ENCODE measurements at regions not wholly inside any gene's neighbourhood (a gene's known extent, or its start where the extent isn't known, plus 50 kb on each side); places are given as distances from the start of the nearest gene placed in this dataset.

GRCh38 chr16:35497399-35497798 is 2038.0 kb downstream of the TP53TG3F start:
- H3K4me1 ChIP-seq (ENCODE audit: insufficient read depth, low read length), result no peaks in the 10 kb centered on the region
- no peaks in the 10 kb centered on the region for H4K20me1 ChIP-seq (ENCODE audit: insufficient read depth, low read length)
- Mint-ChIP-seq H3K4me3 (ENCODE audit: unreplicated experiment) (no peak overlapping the region), H3K36me3 (ENCODE audit: low read depth, unreplicated experiment) (no peaks in the 10 kb centered on the region), H3K4me1 (ENCODE audit: low read depth, unreplicated experiment) (no peaks in the 10 kb centered on the region), H3K27ac (ENCODE audit: unreplicated experiment) (no peak overlapping the region), H3K27me3 (ENCODE audit: low read depth, unreplicated experiment) (no peaks in the 10 kb centered on the region), H3K9me3 (ENCODE audit: unreplicated experiment) (peaks cover 12% of the 10 kb centered on the region)
- FAIRE-seq (no peak), DNase-seq (ENCODE audit: low read depth) (no peak)
- no peaks in the 10 kb centered on the region for H3K27me3 ChIP-seq (ENCODE audit: insufficient read depth, low read length)
- H2AFZ ChIP-seq (ENCODE audit: low read depth, low read length), result no peak overlapping the region
- H3K9ac ChIP-seq (ENCODE audit: low read length), result no peak overlapping the region
- no peak overlapping the region for H3K4me3 ChIP-seq (ENCODE audit: insufficient read depth, low read depth, low read length)
- H3K4me2 ChIP-seq (ENCODE audit: low read length), result no peak overlapping the region
- H3K36me3 ChIP-seq (ENCODE audit: insufficient read depth, low read length), result no peaks in the 10 kb centered on the region
- H3K79me2 ChIP-seq (ENCODE audit: insufficient read depth, low read length), result no peaks in the 10 kb centered on the region
- TF ChIP-seq EZH2 (IDR thresholded peaks at IDR 0.05; ENCODE audit: insufficient read depth, low read length) (no peak), CTCF (IDR thresholded peaks at IDR 0.05; ENCODE audit: insufficient read depth, low read depth, low read length) (no peak)
- no peak overlapping the region for H3K27ac ChIP-seq (ENCODE audit: low read depth, low read length)
- peaks cover 36% of the 10 kb centered on the region for H3K9me3 ChIP-seq (ENCODE audit: insufficient read depth, low read depth, low read length)

GRCh38 chr16:35506018-35506897 is 2046.8 kb downstream of the TP53TG3F start:
- Histone ChIP-seq H3K4me2 (ENCODE audit: low read length) (no peak overlapping the region), H3K27me3 (ENCODE audit: insufficient read depth, low read length) (no peaks in the 10 kb centered on the region), H3K4me3 (ENCODE audit: insufficient read depth, low read depth, low read length) (no peak overlapping the region), H3K36me3 (ENCODE audit: insufficient read depth, low read length) (no peaks in the 10 kb centered on the region), H3K79me2 (ENCODE audit: insufficient read depth, low read length) (no peaks in the 10 kb centered on the region), H3K4me1 (ENCODE audit: insufficient read depth, low read length) (no peaks in the 10 kb centered on the region), H3K9me3 (ENCODE audit: insufficient read depth, low read depth, low read length) (peaks cover 28% of the 10 kb centered on the region), H3K9ac (ENCODE audit: low read length) (no peak overlapping the region), H3K27ac (ENCODE audit: low read depth, low read length) (no peak overlapping the region), H2AFZ (ENCODE audit: low read depth, low read length) (no peak overlapping the region), H4K20me1 (ENCODE audit: insufficient read depth, low read length) (no peaks in the 10 kb centered on the region)
- TF ChIP-seq CTCF (IDR thresholded peaks at IDR 0.05; ENCODE audit: insufficient read depth, low read depth, low read length) (no peak), EZH2 (IDR thresholded peaks at IDR 0.05; ENCODE audit: insufficient read depth, low read length) (no peak)
- Mint-ChIP-seq H3K27ac (ENCODE audit: unreplicated experiment) (no peak overlapping the region), H3K4me1 (ENCODE audit: low read depth, unreplicated experiment) (no peaks in the 10 kb centered on the region), H3K9me3 (ENCODE audit: unreplicated experiment) (peaks cover 17% of the 10 kb centered on the region), H3K36me3 (ENCODE audit: low read depth, unreplicated experiment) (no peaks in the 10 kb centered on the region), H3K27me3 (ENCODE audit: low read depth, unreplicated experiment) (no peaks in the 10 kb centered on the region), H3K4me3 (ENCODE audit: unreplicated experiment) (no peak overlapping the region)
- FAIRE-seq (no peak), DNase-seq (ENCODE audit: low read depth) (no peak)

- peaks cover 15% of the 10 kb centered on the region for H3K9me3 Mint-ChIP-seq (ENCODE audit: unreplicated experiment)
- peaks cover 23% of the 10 kb centered on the region for H3K9me3 ChIP-seq (ENCODE audit: insufficient read depth, low read depth, low read length)
- no peak for TF ChIP-seq EZH2 (IDR thresholded peaks at IDR 0.05; ENCODE audit: insufficient read depth, low read length)
- TF ChIP-seq CTCF (IDR thresholded peaks at IDR 0.05; ENCODE audit: insufficient read depth, low read depth, low read length), result no peak
These were observed 2047.4 kb downstream of the TP53TG3F start for GRCh38 chr16:35506898-35507194.

More at GRCh38 chr16:35506898-35507194, 2047.4 kb downstream of the TP53TG3F start:
- H3K4me1 ChIP-seq (ENCODE audit: insufficient read depth, low read length), result no peaks in the 10 kb centered on the region
- H3K9ac ChIP-seq (ENCODE audit: low read length), result no peak overlapping the region
- Mint-ChIP-seq H3K27me3 (ENCODE audit: low read depth, unreplicated experiment) (no peaks in the 10 kb centered on the region), H3K4me3 (ENCODE audit: unreplicated experiment) (no peak overlapping the region), H3K36me3 (ENCODE audit: low read depth, unreplicated experiment) (no peaks in the 10 kb centered on the region), H3K27ac (ENCODE audit: unreplicated experiment) (no peak overlapping the region), H3K4me1 (ENCODE audit: low read depth, unreplicated experiment) (no peaks in the 10 kb centered on the region)
- DNase-seq (ENCODE audit: low read depth) (no peak), FAIRE-seq (no peak)
- H3K4me2 ChIP-seq (ENCODE audit: low read length), result no peak overlapping the region
- H3K79me2 ChIP-seq (ENCODE audit: insufficient read depth, low read length), result no peaks in the 10 kb centered on the region
- no peak overlapping the region for H2AFZ ChIP-seq (ENCODE audit: low read depth, low read length)
- H3K27me3 ChIP-seq (ENCODE audit: insufficient read depth, low read length), result no peaks in the 10 kb centered on the region
- H3K4me3 ChIP-seq (ENCODE audit: insufficient read depth, low read depth, low read length), result no peak overlapping the region
- H3K27ac ChIP-seq (ENCODE audit: low read depth, low read length), result no peak overlapping the region
- no peaks in the 10 kb centered on the region for H4K20me1 ChIP-seq (ENCODE audit: insufficient read depth, low read length)
- no peaks in the 10 kb centered on the region for H3K36me3 ChIP-seq (ENCODE audit: insufficient read depth, low read length)

Measured in astrocyte (in vitro differentiated cells and primary cell).